HL-60 (cell line): ENCODE measurements at regions not wholly inside any gene's neighbourhood (a gene's known extent, or its start where the extent isn't known, plus 50 kb on each side); places are given as distances from the start of the nearest gene placed in this dataset.

Experiments
- DNase-seq, 2 experiments: peaks; one replicate each; pipeline ENCODE4 v3.0.0-alpha.2; 2010 to 2020; ENCODE audit warnings: low read depth in 1 of 2, low spot score in 1 of 2
- H3K27ac ChIP-seq: fragments of 250-450 bp; sonication (Bioruptor Pico); replicated peaks from 2 replicates; pipeline ENCODE4 v1.5.1; 2020; ENCODE audit warnings: mild to moderate bottlenecking, moderate library complexity
- H3K27me3 ChIP-seq: fragments of 250-450 bp; sonication (Bioruptor Pico); 2 replicates; pipeline ENCODE4 v1.5.1; 2021; ENCODE audit warnings: mild to moderate bottlenecking, moderate library complexity; ENCODE audit not compliant: insufficient read depth, poor library complexity, severe bottlenecking
- H3K4me3 ChIP-seq: replicated peaks from 2 replicates; pipeline ENCODE4 v1.5.1; 2011; ENCODE audit warnings: mild to moderate bottlenecking, control low read depth, low read length; ENCODE audit not compliant: insufficient read depth
- CTCF ChIP-seq: IDR thresholded peaks from one replicate; pipeline ENCODE4 v1.5.1; 2011; ENCODE audit warnings: low read length, control low read depth, inconsistent platforms; ENCODE audit not compliant: insufficient read depth
- GABPA ChIP-seq: IDR thresholded peaks from 2 replicates; pipeline ENCODE4 v1.6.1; 2012; ENCODE audit warnings: low read depth
- POLR2AphosphoS5 ChIP-seq: IDR thresholded peaks from 2 replicates; pipeline ENCODE4 v1.6.1; 2012; ENCODE audit warnings: low read depth
- REST ChIP-seq: IDR thresholded peaks from 2 replicates; pipeline ENCODE4 v1.6.1; 2012; ENCODE audit warnings: low read depth; ENCODE audit not compliant: insufficient replicate concordance
- SPI1 ChIP-seq: IDR thresholded peaks from 2 replicates; pipeline ENCODE4 v1.6.1; 2012; ENCODE audit warnings: low read depth, mild to moderate bottlenecking, borderline replicate concordance

- no peak for DNase-seq
- no peak overlapping the region for H3K27ac ChIP-seq
- no peaks in the 10 kb centered on the region for H3K27me3 ChIP-seq
- TF ChIP-seq GABPA, result no peak
- no peak for TF ChIP-seq REST
- no peak for TF ChIP-seq POLR2AphosphoS5
- TF ChIP-seq SPI1, result no peak
- TF ChIP-seq CTCF, result no peak
- no peak overlapping the region for H3K4me3 ChIP-seq
Measured at GRCh38 chr19:46911456-46911855, 50.7 kb downstream of the ARHGAP35 start.

- H3K27me3 ChIP-seq, result no peaks in the 10 kb centered on the region
- no peak overlapping the region for H3K27ac ChIP-seq
- no peak for TF ChIP-seq CTCF
- TF ChIP-seq GABPA, result no peak
- no peak for TF ChIP-seq REST
- no peak for TF ChIP-seq POLR2AphosphoS5
- TF ChIP-seq SPI1, result no peak
- DNase-seq, result no peak
- no peak overlapping the region for H3K4me3 ChIP-seq
Measured at GRCh38 chr19:46913198-46913851, 52.5 kb downstream of the ARHGAP35 start.

GRCh38 chr19:46913852-46914430 is 53.1 kb downstream of the ARHGAP35 start:
- no peak overlapping the region for H3K27ac ChIP-seq
- no peak overlapping the region for H3K4me3 ChIP-seq
- no peak for DNase-seq
- no peaks in the 10 kb centered on the region for H3K27me3 ChIP-seq
- no peak for TF ChIP-seq SPI1
- TF ChIP-seq GABPA, result no peak
- no peak for TF ChIP-seq REST
- TF ChIP-seq CTCF, result no peak
- no peak for TF ChIP-seq POLR2AphosphoS5
